IMR-90 (cell line): ENCODE measurements at regions not wholly inside any gene's neighbourhood (a gene's known extent, or its start where the extent isn't known, plus 50 kb on each side); places are given as distances from the start of the nearest gene placed in this dataset.

Experiments used
- ATAC-seq: fragments of 200-7000 bp; cut with Tn5 transposase; 2 replicates; pipeline ENCODE4 v1.9.1; 2020; ENCODE audit warnings: low read depth, mild to moderate bottlenecking, moderate library complexity
- BruUV-seq: library from RNA; stranded (reverse); fragments of 400-500 nt; replicated peaks from 2 replicates; lab custom pipeline; 2021; lab: Mats Ljungman, UMichigan
- CTCF ChIA-PET: fragments of 300-600 bp; formaldehyde crosslinking; extraction: SDS; loops from one replicate; lab custom pipeline; 2021; ENCODE audit warnings: antibody characterized with exemption; lab: Yijun Ruan, JAX
- POLR2A ChIA-PET: fragments of 300-600 bp; sonication (Branson Sonifier 250); formaldehyde crosslinking; loops from one replicate; lab custom pipeline; 2022; ENCODE audit warnings: antibody characterized with exemption; ENCODE audit not compliant: unreplicated experiment; lab: Charles Lee
- DNase-seq: peaks from one replicate; pipeline ENCODE4 v3.0.0; 2013
- H2AFZ ChIP-seq: replicated peaks from 2 replicates; pipeline ENCODE3; 2013; ENCODE audit warnings: low read length, mild to moderate bottlenecking; ENCODE audit not compliant: poor library complexity
- H2AK5ac ChIP-seq: 2 replicates; pipeline ENCODE4 v1.6.1; 2013; ENCODE audit warnings: low read depth, low read length, inconsistent platforms
- H2AK9ac ChIP-seq: replicated peaks from 2 replicates; pipeline ENCODE3; 2013; ENCODE audit warnings: mild to moderate bottlenecking, low read depth, low read length, moderate library complexity; ENCODE audit not compliant: poor library complexity
- H2BK120ac ChIP-seq: 2 replicates; pipeline ENCODE4 v1.6.1; 2013; ENCODE audit warnings: low read depth, low read length, inconsistent platforms
- H2BK15ac ChIP-seq: 3 replicates; pipeline ENCODE4 v1.6.1; 2013; ENCODE audit warnings: low read depth, low read length, inconsistent platforms
- H2BK20ac ChIP-seq: 2 replicates; pipeline ENCODE4 v1.6.1; 2013; ENCODE audit warnings: low read depth, mild to moderate bottlenecking, inconsistent platforms, low read length, moderate library complexity
- H2BK5ac ChIP-seq: 2 replicates; pipeline ENCODE4 v1.6.1; 2013; ENCODE audit warnings: mild to moderate bottlenecking, low read depth, low read length, inconsistent platforms; ENCODE audit not compliant: poor library complexity, severe bottlenecking
- H3K14ac ChIP-seq: replicated peaks from 2 replicates; pipeline ENCODE4 v1.6.1; 2013; ENCODE audit warnings: low read depth, low read length, inconsistent platforms
- H3K18ac ChIP-seq: 2 replicates; pipeline ENCODE4 v1.6.1; 2013; ENCODE audit warnings: low read depth, low read length, control low read depth
- H3K23ac ChIP-seq: 2 replicates; pipeline ENCODE4 v1.6.1; 2013; ENCODE audit warnings: low read depth, low read length, inconsistent platforms
- H3K27ac ChIP-seq: 2 replicates; pipeline ENCODE4 v1.5.1; 2013; ENCODE audit warnings: mild to moderate bottlenecking, control low read depth, low read length; ENCODE audit not compliant: insufficient read depth
- H3K27me3 ChIP-seq: 2 replicates; pipeline ENCODE4 v1.6.1; 2013; ENCODE audit warnings: low read length; ENCODE audit not compliant: control insufficient read depth, insufficient read depth
- H3K36me3 ChIP-seq: 2 replicates; pipeline ENCODE4 v1.6.1; 2013; ENCODE audit warnings: low read length, mixed read lengths; ENCODE audit not compliant: control insufficient read depth, insufficient read depth
- H3K4ac ChIP-seq: 2 replicates; pipeline ENCODE4 v1.6.1; 2013; ENCODE audit warnings: low read depth, low read length, inconsistent platforms
- H3K4me1 ChIP-seq: 2 replicates; pipeline ENCODE4 v1.6.1; 2013; ENCODE audit warnings: low read length, mixed read lengths; ENCODE audit not compliant: control insufficient read depth, insufficient read depth
- H3K4me2 ChIP-seq: 2 replicates; pipeline ENCODE4 v1.6.1; 2013; ENCODE audit warnings: low read depth, mild to moderate bottlenecking, control low read depth, low read length, moderate library complexity
- H3K4me3 ChIP-seq: 2 replicates; pipeline ENCODE4 v1.5.1; 2013; ENCODE audit warnings: low read depth, mild to moderate bottlenecking, control low read depth, low read length, moderate library complexity; ENCODE audit not compliant: insufficient read depth
- H3K56ac ChIP-seq: 2 replicates; pipeline ENCODE4 v1.6.1; 2013; ENCODE audit warnings: low read length, inconsistent platforms; ENCODE audit not compliant: insufficient read depth; ENCODE audit errors: extremely low read depth
- H3K79me1 ChIP-seq, 2 experiments: 2 replicates each; pipeline ENCODE4 v1.6.1; 2013; ENCODE audit warnings: low read length in 2 of 2, inconsistent platforms in 1 of 2, low read depth in 1 of 2
- H3K9ac ChIP-seq: 2 replicates; pipeline ENCODE4 v1.6.1; 2013; ENCODE audit warnings: low read depth, low read length, control low read depth
- H3K9me1 ChIP-seq: 2 replicates; pipeline ENCODE4 v1.6.1; 2013; ENCODE audit warnings: low read length, inconsistent platforms; ENCODE audit not compliant: insufficient read depth
- H3K9me3 ChIP-seq: 2 replicates; pipeline ENCODE4 v1.6.1; 2013; ENCODE audit warnings: low read length; ENCODE audit not compliant: control insufficient read depth, insufficient read depth
- H4K20me1 ChIP-seq: 2 replicates; pipeline ENCODE4 v1.6.1; 2013; ENCODE audit warnings: low read length, inconsistent platforms; ENCODE audit not compliant: insufficient read depth
- H4K5ac ChIP-seq: 2 replicates; pipeline ENCODE4 v1.6.1; 2013; ENCODE audit warnings: mild to moderate bottlenecking, low read depth, low read length, control low read depth
- H4K8ac ChIP-seq, 2 experiments: 2 replicates each; pipeline ENCODE4 v1.6.1; 2013; ENCODE audit warnings: low read depth in 2 of 2, low read length in 2 of 2, control low read depth in 1 of 2, inconsistent platforms in 1 of 2
- H4K91ac ChIP-seq: 2 replicates; pipeline ENCODE4 v1.6.1; 2013; ENCODE audit warnings: low read depth, low read length, inconsistent platforms; ENCODE audit not compliant: insufficient read depth
- BHLHE40 ChIP-seq: fragments of 150-350 bp; IDR thresholded peaks from 2 replicates; pipeline ENCODE4 v1.6.1; 2016; ENCODE audit warnings: mild to moderate bottlenecking, low read depth, low read length
- CEBPB ChIP-seq: IDR thresholded peaks from 2 replicates; pipeline ENCODE4 v1.6.1; 2012; ENCODE audit warnings: low read depth, low read length, improper control_type of control experiment
- CHD1 ChIP-seq: IDR thresholded peaks from 2 replicates; pipeline ENCODE4 v1.6.1; 2012; ENCODE audit warnings: low read depth, low read length, improper control_type of control experiment
- FOS ChIP-seq: fragments of 150-350 bp; IDR thresholded peaks from 2 replicates; pipeline ENCODE4 v1.6.1; 2016; ENCODE audit warnings: low read depth, low read length
- MAFK ChIP-seq: IDR thresholded peaks from 2 replicates; pipeline ENCODE4 v1.6.1; 2012; ENCODE audit warnings: low read depth, low read length, improper control_type of control experiment
- MAZ ChIP-seq: IDR thresholded peaks from 2 replicates; pipeline ENCODE4 v1.6.1; 2012; ENCODE audit warnings: low read depth, mild to moderate bottlenecking, low read length, improper control_type of control experiment, moderate library complexity, borderline replicate concordance
- MXI1 ChIP-seq: IDR thresholded peaks from 2 replicates; pipeline ENCODE4 v1.6.1; 2012; ENCODE audit warnings: low read depth, mild to moderate bottlenecking, low read length, moderate library complexity, borderline replicate concordance
- NFE2L2 ChIP-seq: fragments of 150-350 bp; IDR thresholded peaks from 2 replicates; pipeline ENCODE4 v1.6.1; 2016; ENCODE audit warnings: low read depth, mild to moderate bottlenecking, low read length
- POLR2A ChIP-seq: IDR thresholded peaks from 2 replicates; pipeline ENCODE4 v1.6.1; 2012; ENCODE audit warnings: mild to moderate bottlenecking, low read depth, low read length
- RAD21 ChIP-seq: IDR thresholded peaks from 2 replicates; pipeline ENCODE4 v1.6.1; 2012; ENCODE audit warnings: low read length, improper control_type of control experiment
- RCOR1 ChIP-seq: IDR thresholded peaks from 2 replicates; pipeline ENCODE4 v1.6.1; 2012; ENCODE audit warnings: mild to moderate bottlenecking, low read length, improper control_type of control experiment; ENCODE audit not compliant: insufficient replicate concordance
- RFX5 ChIP-seq: IDR thresholded peaks from 2 replicates; pipeline ENCODE4 v1.8.0; 2012; ENCODE audit warnings: low read depth, mild to moderate bottlenecking, low read length, moderate library complexity
- SMC3 ChIP-seq: fragments of 150-350 bp; IDR thresholded peaks from 2 replicates; pipeline ENCODE4 v1.6.1; 2016; ENCODE audit warnings: low read depth, mild to moderate bottlenecking, antibody characterized with exemption, low read length, moderate library complexity
- WGBS, 2 experiments: methylation state at CpG; one replicate each; pipeline versions ENCODE4 v1.1.5 to v1.1.7; 2013; ENCODE audit warnings: missing lambda C conversion rate in 2 of 2; ENCODE audit not compliant: insufficient read length in 1 of 2; ENCODE audit errors: extremely low coverage in 2 of 2; 5-methylcytosine and 5-hydroxymethylcytosine counted together
- dilution Hi-C: fragments of 300-500 bp; cut with HindIII; formaldehyde crosslinking; loops from one replicate; pipeline ENCODE4 v1.14.3; 2018; ENCODE audit warnings: low sequenced_read_pairs; ENCODE audit not compliant: unreplicated experiment
- in situ Hi-C: fragments of 300-500 bp; cut with MboI; formaldehyde crosslinking; loops from 3 replicates; pipeline ENCODE4 v1.14.3; 2019; ENCODE audit warnings: low sequenced_read_pairs, inconsistent platforms, mixed read lengths
- intact Hi-C: fragments of 100-400 bp; cut with micrococcal nuclease; formaldehyde crosslinking; loops from 2 replicates; pipeline ENCODE4 v1.10.0; 2022
- TF ChIP-seq, protein P1 (sequence below): conservative IDR thresholded peaks from 2 replicates; pipeline ENCODE4 v1.5.1; 2012; ENCODE audit warnings: mild to moderate bottlenecking, low read depth, low read length, improper control_type of control experiment
- TF ChIP-seq, protein P2 (sequence below): fragments of 150-350 bp; IDR thresholded peaks from 2 replicates; pipeline ENCODE4 v1.6.1; 2016; ENCODE audit warnings: low read depth, mild to moderate bottlenecking, low read length, moderate library complexity, borderline replicate concordance
- TF ChIP-seq, protein P3 (sequence below): fragments of 150-350 bp; IDR thresholded peaks from 2 replicates; pipeline ENCODE4 v1.6.1; 2017; ENCODE audit warnings: mild to moderate bottlenecking, antibody characterized with exemption, low read length, low read depth

DNA sequence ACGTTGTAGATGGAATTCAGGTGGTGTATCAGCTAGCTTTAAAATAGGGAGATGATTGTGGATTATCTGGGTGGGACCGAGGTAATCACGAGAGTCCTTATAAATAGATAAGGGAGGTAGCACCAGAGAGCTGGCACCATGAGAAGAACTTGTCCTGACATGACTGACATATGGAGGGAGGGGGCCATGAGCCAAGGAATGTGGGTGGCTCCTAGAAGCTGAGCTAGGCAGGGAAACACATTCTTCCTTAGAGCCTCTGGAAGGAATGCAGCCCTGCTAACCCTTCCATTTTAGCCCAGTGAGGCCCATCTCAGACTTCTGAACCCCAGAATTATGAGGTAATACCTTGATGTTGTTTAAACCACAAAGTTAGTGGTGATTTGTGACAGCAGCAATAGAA lies 321.1 kb upstream of the SULF2 start:
- CTCF ChIA-PET: no interaction called here

More for the DNA sequence above, 321.1 kb upstream of the SULF2 start:
- Histone ChIP-seq H3K56ac (no peak overlapping the region), H2BK120ac (no peak overlapping the region), H4K20me1 (no peaks in the 10 kb centered on the region), H3K9ac (no peak overlapping the region), H3K4me2 (no peak overlapping the region), H3K36me3 (no peaks in the 10 kb centered on the region), H2AK5ac (no peak overlapping the region), H3K27me3 (no peaks in the 10 kb centered on the region), H4K8ac (no peak overlapping the region), H2BK15ac (no peak overlapping the region), H3K27ac (no peak overlapping the region), H3K4ac (no peak overlapping the region), H4K5ac (no peak overlapping the region), H3K79me1 (no peaks in the 10 kb centered on the region), H3K23ac (no peak overlapping the region), H2AK9ac (no peak overlapping the region), H3K9me1 (no peaks in the 10 kb centered on the region), H2AFZ (no peak overlapping the region), H3K14ac (no peak overlapping the region), H3K4me1 (no peaks in the 10 kb centered on the region), H2BK20ac (no peak overlapping the region), H2BK5ac (no peak overlapping the region), H3K9me3 (peaks cover 15% of the 10 kb centered on the region), H4K91ac (no peak overlapping the region), H3K18ac (no peak overlapping the region), H3K4me3 (no peak overlapping the region)
- dilution Hi-C loops (no loop called here), in situ Hi-C loops (loop anchor here (25.0 kb wide), 1 partner anchor 94 kb away; no protein-coding TSS in a partner anchor), intact Hi-C loops (no loop called here)
- no TSS peak for BruUV-seq
- DNase-seq (no peak), ATAC-seq (no peak)
- WGBS, 2 experiments: 43% methylated on average over 3 of the region's 3 CpGs; no CpG with 5 or more reads in 1 of the 2 experiments
- POLR2A ChIA-PET: no interaction called here
- TF ChIP-seq RCOR1: no peak
- no peak for TF ChIP-seq CHD1
- TF ChIP-seq RAD21: no peak
- TF ChIP-seq POLR2A: no peak
- TF ChIP-seq RFX5: no peak
- no peak for TF ChIP-seq MAFK
- TF ChIP-seq, protein P1, sequence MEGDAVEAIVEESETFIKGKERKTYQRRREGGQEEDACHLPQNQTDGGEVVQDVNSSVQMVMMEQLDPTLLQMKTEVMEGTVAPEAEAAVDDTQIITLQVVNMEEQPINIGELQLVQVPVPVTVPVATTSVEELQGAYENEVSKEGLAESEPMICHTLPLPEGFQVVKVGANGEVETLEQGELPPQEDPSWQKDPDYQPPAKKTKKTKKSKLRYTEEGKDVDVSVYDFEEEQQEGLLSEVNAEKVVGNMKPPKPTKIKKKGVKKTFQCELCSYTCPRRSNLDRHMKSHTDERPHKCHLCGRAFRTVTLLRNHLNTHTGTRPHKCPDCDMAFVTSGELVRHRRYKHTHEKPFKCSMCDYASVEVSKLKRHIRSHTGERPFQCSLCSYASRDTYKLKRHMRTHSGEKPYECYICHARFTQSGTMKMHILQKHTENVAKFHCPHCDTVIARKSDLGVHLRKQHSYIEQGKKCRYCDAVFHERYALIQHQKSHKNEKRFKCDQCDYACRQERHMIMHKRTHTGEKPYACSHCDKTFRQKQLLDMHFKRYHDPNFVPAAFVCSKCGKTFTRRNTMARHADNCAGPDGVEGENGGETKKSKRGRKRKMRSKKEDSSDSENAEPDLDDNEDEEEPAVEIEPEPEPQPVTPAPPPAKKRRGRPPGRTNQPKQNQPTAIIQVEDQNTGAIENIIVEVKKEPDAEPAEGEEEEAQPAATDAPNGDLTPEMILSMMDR: no peak
- TF ChIP-seq FOS: no peak
- TF ChIP-seq BHLHE40: no peak
- TF ChIP-seq MXI1: no peak
- no peak for TF ChIP-seq NFE2L2
- TF ChIP-seq, protein P2, sequence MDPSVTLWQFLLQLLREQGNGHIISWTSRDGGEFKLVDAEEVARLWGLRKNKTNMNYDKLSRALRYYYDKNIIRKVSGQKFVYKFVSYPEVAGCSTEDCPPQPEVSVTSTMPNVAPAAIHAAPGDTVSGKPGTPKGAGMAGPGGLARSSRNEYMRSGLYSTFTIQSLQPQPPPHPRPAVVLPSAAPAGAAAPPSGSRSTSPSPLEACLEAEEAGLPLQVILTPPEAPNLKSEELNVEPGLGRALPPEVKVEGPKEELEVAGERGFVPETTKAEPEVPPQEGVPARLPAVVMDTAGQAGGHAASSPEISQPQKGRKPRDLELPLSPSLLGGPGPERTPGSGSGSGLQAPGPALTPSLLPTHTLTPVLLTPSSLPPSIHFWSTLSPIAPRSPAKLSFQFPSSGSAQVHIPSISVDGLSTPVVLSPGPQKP: no peak
- no peak for TF ChIP-seq MAZ
- TF ChIP-seq CEBPB: no peak
- TF ChIP-seq, protein P3, sequence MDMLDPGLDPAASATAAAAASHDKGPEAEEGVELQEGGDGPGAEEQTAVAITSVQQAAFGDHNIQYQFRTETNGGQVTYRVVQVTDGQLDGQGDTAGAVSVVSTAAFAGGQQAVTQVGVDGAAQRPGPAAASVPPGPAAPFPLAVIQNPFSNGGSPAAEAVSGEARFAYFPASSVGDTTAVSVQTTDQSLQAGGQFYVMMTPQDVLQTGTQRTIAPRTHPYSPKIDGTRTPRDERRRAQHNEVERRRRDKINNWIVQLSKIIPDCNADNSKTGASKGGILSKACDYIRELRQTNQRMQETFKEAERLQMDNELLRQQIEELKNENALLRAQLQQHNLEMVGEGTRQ: no peak
- no peak for TF ChIP-seq SMC3
